ENCODE measurements at regions not wholly inside any gene's neighbourhood (a gene's known extent, or its start where the extent isn't known, plus 50 kb on each side); places are given as distances from the start of the nearest gene placed in this dataset.

GRCh38 chr20:12775041-12775440, 233.7 kb upstream of the SPTLC3 start:
- Histone ChIP-seq H4K8ac (ENCODE audit: extremely low read depth, insufficient read depth, low read length) (no peak overlapping the region), H3K4me3 (ENCODE audit: extremely low read depth in 1 of 4, insufficient read depth in 2 of 4, low read depth in 3 of 4, low read length in 4 of 4) (no peak overlapping the region), H4K5ac (ENCODE audit: insufficient read length, low read depth, low read length) (no peak overlapping the region), H3K79me1 (ENCODE audit: low read depth, low read length) (no peaks in the 10 kb centered on the region), H3K4me2 (ENCODE audit: insufficient read depth in 1 of 2, low read depth in 2 of 2, low read length in 2 of 2) (no peak overlapping the region), H3K9ac (replicated peaks in 1 of 4; ENCODE audit: extremely low read depth in 1 of 4, low read depth in 3 of 4, low read length in 3 of 4) (no peak overlapping the region), H3K4me1 (replicated peaks in 1 of 4; ENCODE audit: control insufficient read depth in 3 of 4, insufficient read depth in 4 of 4, low read length in 3 of 4) (no peaks in the 10 kb centered on the region), H2AFZ (ENCODE audit: low read length) (no peak overlapping the region), H4K91ac (replicated peaks; ENCODE audit: insufficient read length, low read length) (no peak overlapping the region), H3K36me3 (ENCODE audit: control insufficient read depth in 2 of 4, insufficient read depth in 4 of 4, low read length in 3 of 4) (no peaks in the 10 kb centered on the region), H3K56ac (replicated peaks; ENCODE audit: insufficient read length, low read depth, low read length) (no peak overlapping the region), H2AK5ac (ENCODE audit: low read depth, low read length) (no peak overlapping the region), H3K27ac (ENCODE audit: low read depth, low read length) (no peak overlapping the region), H3K18ac (ENCODE audit: extremely low read depth, low read length) (no peak overlapping the region), H3K79me2 (ENCODE audit: control insufficient read depth in 1 of 2, insufficient read depth in 2 of 2, low read length in 2 of 2) (no peaks in the 10 kb centered on the region), H2BK5ac (ENCODE audit: low read depth, low read length) (no peak overlapping the region), H3K9me3 (ENCODE audit: insufficient read depth in 2 of 2, low read depth in 1 of 2, low read length in 1 of 2) (no peaks in the 10 kb centered on the region), H2BK120ac (replicated peaks; ENCODE audit: low read depth, low read length) (no peak overlapping the region), H2BK12ac (ENCODE audit: low read depth, low read length) (no peak overlapping the region), H2BK20ac (ENCODE audit: low read length) (no peak overlapping the region), H3K23me2 (ENCODE audit: low read depth, low read length) (no peaks in the 10 kb centered on the region), H3K27me3 (replicated peaks in 1 of 4; ENCODE audit: control insufficient read depth in 3 of 4, extremely low read depth in 1 of 4, insufficient read depth in 3 of 4, low read length in 3 of 4) (no peaks in the 10 kb centered on the region), H4K20me1 (replicated peaks in 1 of 2; ENCODE audit: control insufficient read depth in 1 of 2, insufficient read depth in 2 of 2, low read length in 2 of 2) (no peaks in the 10 kb centered on the region), H3K23ac (ENCODE audit: insufficient read length) (no peak overlapping the region), H2BK15ac (ENCODE audit: low read length) (no peak overlapping the region), H3K4ac (replicated peaks; ENCODE audit: insufficient read length, low read depth, low read length) (no peak overlapping the region), H3K14ac (ENCODE audit: insufficient read length) (no peak overlapping the region)
- FAIRE-seq = no peak
- ChIA-PET CTCF (ENCODE audit: partially characterized antibody) (interaction anchor here (1.2 to 1.4 kb wide), 3 partner anchors 12 to 65 kb away, joined by 3 to 6 read pairs (median 5); no protein-coding TSS in a partner anchor), POLR2A (ENCODE audit: partially characterized antibody) (interaction anchor here (0.6 to 2.0 kb wide), 5 partner anchors 10 to 88 kb away, joined by 3 to 7 read pairs (median 4); no protein-coding TSS in a partner anchor)
- DNase-seq (ENCODE audit: low read depth in 1 of 2, low spot score in 2 of 2) = no peak
- WGBS, 2 experiments (ENCODE audit: extremely low coverage in 1 of 2, insufficient coverage in 1 of 2, insufficient read length in 1 of 2, insufficient replicate concordance in 2 of 2, low coverage in 1 of 2, low lambda C conversion rate in 2 of 2, missing lambda C conversion rate in 1 of 2) = 87% methylated on average over 5 of the region's 5 CpGs; no CpG with 5 or more reads in 1 of the 2 experiments
- no peak for TF ChIP-seq HDAC6 (IDR thresholded peaks at IDR 0.05; ENCODE audit: low read depth, low read length)

Measured in H1 (cell line).